ENCODE measurements at regions not wholly inside any gene's neighbourhood (a gene's known extent, or its start where the extent isn't known, plus 50 kb on each side); places are given as distances from the start of the nearest gene placed in this dataset.

DNA sequence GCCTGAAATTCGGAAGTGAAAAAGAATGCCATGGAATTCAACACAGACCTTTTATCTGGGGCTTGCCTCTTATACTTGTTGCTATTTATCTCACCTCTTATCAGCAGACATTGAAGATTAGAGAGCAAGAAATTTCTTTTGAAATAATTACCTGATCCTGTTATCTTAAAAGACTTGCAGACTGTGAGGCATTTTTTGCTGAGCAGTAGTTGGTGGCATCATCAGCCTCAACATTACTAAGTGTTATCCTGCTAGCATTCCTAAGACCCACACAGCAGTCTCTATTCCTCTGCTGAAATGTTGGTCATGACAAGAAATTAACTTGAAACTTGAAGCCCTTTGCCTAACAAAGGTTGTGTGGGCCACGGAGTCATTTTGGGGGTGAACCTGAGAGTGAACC is 186.5 kb downstream of the TRIB2 start:
- H2AFZ ChIP-seq, result no peak overlapping the region
- no peaks in the 10 kb centered on the region for H3F3A ChIP-seq (replicated peaks; ENCODE audit: low read depth)
- no peak overlapping the region for H3K4me2 ChIP-seq
- H3K27me3 Mint-ChIP-seq (ENCODE audit: insufficient read depth, low read depth, poor library complexity), result no peaks in the 10 kb centered on the region
- TF ChIP-seq NANOG (IDR thresholded peaks at IDR 0.05; ENCODE audit: borderline replicate concordance) (no peak), ZNF462 (CRISPR knock-in tag; IDR thresholded peaks at IDR 0.05) (no peak), POLR2AphosphoS5 (IDR thresholded peaks at IDR 0.05; ENCODE audit: low read depth) (no peak), JUNB (IDR thresholded peaks at IDR 0.05; ENCODE audit: unreplicated experiment) (no peak), ZNF331 (CRISPR knock-in tag; IDR thresholded peaks at IDR 0.05; ENCODE audit: low read depth) (no peak), CREB1 (CRISPR knock-in tag; IDR thresholded peaks at IDR 0.05; ENCODE audit: low read depth) (no peak)
- TF ChIP-seq, protein P1, sequence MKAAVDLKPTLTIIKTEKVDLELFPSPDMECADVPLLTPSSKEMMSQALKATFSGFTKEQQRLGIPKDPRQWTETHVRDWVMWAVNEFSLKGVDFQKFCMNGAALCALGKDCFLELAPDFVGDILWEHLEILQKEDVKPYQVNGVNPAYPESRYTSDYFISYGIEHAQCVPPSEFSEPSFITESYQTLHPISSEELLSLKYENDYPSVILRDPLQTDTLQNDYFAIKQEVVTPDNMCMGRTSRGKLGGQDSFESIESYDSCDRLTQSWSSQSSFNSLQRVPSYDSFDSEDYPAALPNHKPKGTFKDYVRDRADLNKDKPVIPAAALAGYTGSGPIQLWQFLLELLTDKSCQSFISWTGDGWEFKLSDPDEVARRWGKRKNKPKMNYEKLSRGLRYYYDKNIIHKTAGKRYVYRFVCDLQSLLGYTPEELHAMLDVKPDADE (IDR thresholded peaks at IDR 0.05), result no peak
- TF ChIP-seq, protein P2, sequence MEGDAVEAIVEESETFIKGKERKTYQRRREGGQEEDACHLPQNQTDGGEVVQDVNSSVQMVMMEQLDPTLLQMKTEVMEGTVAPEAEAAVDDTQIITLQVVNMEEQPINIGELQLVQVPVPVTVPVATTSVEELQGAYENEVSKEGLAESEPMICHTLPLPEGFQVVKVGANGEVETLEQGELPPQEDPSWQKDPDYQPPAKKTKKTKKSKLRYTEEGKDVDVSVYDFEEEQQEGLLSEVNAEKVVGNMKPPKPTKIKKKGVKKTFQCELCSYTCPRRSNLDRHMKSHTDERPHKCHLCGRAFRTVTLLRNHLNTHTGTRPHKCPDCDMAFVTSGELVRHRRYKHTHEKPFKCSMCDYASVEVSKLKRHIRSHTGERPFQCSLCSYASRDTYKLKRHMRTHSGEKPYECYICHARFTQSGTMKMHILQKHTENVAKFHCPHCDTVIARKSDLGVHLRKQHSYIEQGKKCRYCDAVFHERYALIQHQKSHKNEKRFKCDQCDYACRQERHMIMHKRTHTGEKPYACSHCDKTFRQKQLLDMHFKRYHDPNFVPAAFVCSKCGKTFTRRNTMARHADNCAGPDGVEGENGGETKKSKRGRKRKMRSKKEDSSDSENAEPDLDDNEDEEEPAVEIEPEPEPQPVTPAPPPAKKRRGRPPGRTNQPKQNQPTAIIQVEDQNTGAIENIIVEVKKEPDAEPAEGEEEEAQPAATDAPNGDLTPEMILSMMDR (conservative IDR thresholded peaks at IDR 0.05; ENCODE audit: low read depth in 2 of 2), result no peak
- TF ChIP-seq, protein P3, sequence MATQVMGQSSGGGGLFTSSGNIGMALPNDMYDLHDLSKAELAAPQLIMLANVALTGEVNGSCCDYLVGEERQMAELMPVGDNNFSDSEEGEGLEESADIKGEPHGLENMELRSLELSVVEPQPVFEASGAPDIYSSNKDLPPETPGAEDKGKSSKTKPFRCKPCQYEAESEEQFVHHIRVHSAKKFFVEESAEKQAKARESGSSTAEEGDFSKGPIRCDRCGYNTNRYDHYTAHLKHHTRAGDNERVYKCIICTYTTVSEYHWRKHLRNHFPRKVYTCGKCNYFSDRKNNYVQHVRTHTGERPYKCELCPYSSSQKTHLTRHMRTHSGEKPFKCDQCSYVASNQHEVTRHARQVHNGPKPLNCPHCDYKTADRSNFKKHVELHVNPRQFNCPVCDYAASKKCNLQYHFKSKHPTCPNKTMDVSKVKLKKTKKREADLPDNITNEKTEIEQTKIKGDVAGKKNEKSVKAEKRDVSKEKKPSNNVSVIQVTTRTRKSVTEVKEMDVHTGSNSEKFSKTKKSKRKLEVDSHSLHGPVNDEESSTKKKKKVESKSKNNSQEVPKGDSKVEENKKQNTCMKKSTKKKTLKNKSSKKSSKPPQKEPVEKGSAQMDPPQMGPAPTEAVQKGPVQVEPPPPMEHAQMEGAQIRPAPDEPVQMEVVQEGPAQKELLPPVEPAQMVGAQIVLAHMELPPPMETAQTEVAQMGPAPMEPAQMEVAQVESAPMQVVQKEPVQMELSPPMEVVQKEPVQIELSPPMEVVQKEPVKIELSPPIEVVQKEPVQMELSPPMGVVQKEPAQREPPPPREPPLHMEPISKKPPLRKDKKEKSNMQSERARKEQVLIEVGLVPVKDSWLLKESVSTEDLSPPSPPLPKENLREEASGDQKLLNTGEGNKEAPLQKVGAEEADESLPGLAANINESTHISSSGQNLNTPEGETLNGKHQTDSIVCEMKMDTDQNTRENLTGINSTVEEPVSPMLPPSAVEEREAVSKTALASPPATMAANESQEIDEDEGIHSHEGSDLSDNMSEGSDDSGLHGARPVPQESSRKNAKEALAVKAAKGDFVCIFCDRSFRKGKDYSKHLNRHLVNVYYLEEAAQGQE (IDR thresholded peaks at IDR 0.05; ENCODE audit: unreplicated experiment), result no peak
- no peak overlapping the region for H3K27ac Mint-ChIP-seq
- H4K20me1 ChIP-seq (replicated peaks; ENCODE audit: insufficient read depth), result no peaks in the 10 kb centered on the region
- H3K4me3 ChIP-seq, result no peak overlapping the region
- no peaks in the 10 kb centered on the region for H3K4me1 Mint-ChIP-seq
- H3K27me3 ChIP-seq (ENCODE audit: insufficient read depth), result no peaks in the 10 kb centered on the region
- no peak for DNase-seq (ENCODE audit: low spot score)
- H3K36me3 ChIP-seq (ENCODE audit: insufficient read depth), result no peaks in the 10 kb centered on the region
- no peaks in the 10 kb centered on the region for H3K4me1 ChIP-seq (ENCODE audit: insufficient read depth)
- H3K9me3 Mint-ChIP-seq, result no peaks in the 10 kb centered on the region
- H3K4me3 Mint-ChIP-seq, result no peak overlapping the region
- no peaks in the 10 kb centered on the region for H3K9me2 ChIP-seq (ENCODE audit: insufficient read depth)
- no peaks in the 10 kb centered on the region for H3K79me2 ChIP-seq (replicated peaks; ENCODE audit: insufficient read depth)
- no peak for ATAC-seq
- no peaks in the 10 kb centered on the region for H3K36me3 Mint-ChIP-seq (ENCODE audit: low read depth)
- no peak overlapping the region for H3K27ac ChIP-seq (ENCODE audit: low read depth)
